BLaER1 treated with 17β-estradiol and CSF1 and Interleukin-3, amounts not matched to agents 10 nM and 100 nM (cell line): ENCODE measurements at regions not wholly inside any gene's neighbourhood (a gene's known extent, or its start where the extent isn't known, plus 50 kb on each side); places are given as distances from the start of the nearest gene placed in this dataset.

Source experiments
- H3K27ac ChIP-seq, 11 experiments: shearing (Covaris generic); formaldehyde crosslinking; 2 replicates each; pipeline ENCODE4 v1.8.1; 2022
- H3K27me3 ChIP-seq, 11 experiments: shearing (Covaris generic); formaldehyde crosslinking; 2 replicates each; pipeline ENCODE4 v1.8.1; 2022
- H3K36me3 ChIP-seq, 11 experiments: shearing (Covaris generic); formaldehyde crosslinking; 2 replicates each; pipeline ENCODE4 v1.8.1; 2022
- H3K4me1 ChIP-seq, 10 experiments: shearing (Covaris generic); formaldehyde crosslinking; 2 replicates each; pipeline ENCODE4 v1.8.1; 2022
- H3K4me2 ChIP-seq, 11 experiments: shearing (Covaris generic); formaldehyde crosslinking; 2 replicates each; pipeline ENCODE4 v1.8.1; 2022
- H3K4me3 ChIP-seq, 10 experiments: shearing (Covaris generic); formaldehyde crosslinking; 2 replicates each; pipeline ENCODE4 v1.8.1; 2022
- H3K9ac ChIP-seq, 11 experiments: shearing (Covaris generic); formaldehyde crosslinking; 2 replicates each; pipeline ENCODE4 v1.8.1; 2022
- H3K9me3 ChIP-seq, 11 experiments: shearing (Covaris generic); formaldehyde crosslinking; replicated peaks in 1 of 11; 2 replicates each; pipeline ENCODE4 v1.8.1; 2022
- H4K20me1 ChIP-seq, 11 experiments: shearing (Covaris generic); formaldehyde crosslinking; 2 replicates each; pipeline ENCODE4 v1.8.1; 2022
- Cebpa-rat ChIP-seq, 11 experiments: shearing (Covaris generic); IDR thresholded peaks; 2 replicates each; pipeline ENCODE4 v1.8.1; 2022

- Histone ChIP-seq H3K9me3 (no peaks in the 10 kb centered on the region), H3K4me3 (no peak overlapping the region), H3K36me3 (no peaks in the 10 kb centered on the region), H3K9ac (no peak overlapping the region), H3K4me2 (no peak overlapping the region), H4K20me1 (no peaks in the 10 kb centered on the region), H3K27me3 (no peaks in the 10 kb centered on the region), H3K4me1 (no peaks in the 10 kb centered on the region), H3K27ac (no peak overlapping the region)
- no peak for TF ChIP-seq Cebpa-rat (IDR thresholded peaks at IDR 0.05)
These were observed 64.8 kb downstream of the CDCA7 start for GRCh38 chr2:173419506-173419905.

- no peak overlapping the region for H3K4me3 ChIP-seq
These were observed 70.2 kb downstream of the CDCA7 start for GRCh38 chr2:173424886-173425285.

GRCh38 chr2:173427887-173428668, 73.4 kb downstream of the CDCA7 start:
- Histone ChIP-seq H3K4me1 (peaks cover 0 to 16% (median 5%) of the 10 kb centered on the region in 10 experiments; a peak in 8 of 20 replicates), H3K36me3 (no peaks in the 10 kb centered on the region), H3K9me3 (no peaks in the 10 kb centered on the region), H4K20me1 (no peaks in the 10 kb centered on the region), H3K4me2 (no peak overlapping the region), H3K27ac (no peak overlapping the region), H3K9ac (no peak overlapping the region), H3K27me3 (no peaks in the 10 kb centered on the region), H3K4me3 (no peak overlapping the region)
- no peak for TF ChIP-seq Cebpa-rat (IDR thresholded peaks at IDR 0.05)

More at GRCh38 chr2:173424886-173425285, 70.2 kb downstream of the CDCA7 start:
- Histone ChIP-seq H3K9ac (no peak overlapping the region), H3K27me3 (no peaks in the 10 kb centered on the region), H3K4me2 (no peak overlapping the region), H3K36me3 (no peaks in the 10 kb centered on the region), H3K27ac (no peak overlapping the region), H3K9me3 (no peaks in the 10 kb centered on the region), H3K4me1 (no peaks in the 10 kb centered on the region), H4K20me1 (no peaks in the 10 kb centered on the region)
- TF ChIP-seq Cebpa-rat (IDR thresholded peaks at IDR 0.05): no peak

GRCh38 chr2:173431191-173431590, 76.5 kb downstream of the CDCA7 start:
- H3K9me3 ChIP-seq: no peaks in the 10 kb centered on the region
- peaks cover 0 to 16% (median 5%) of the 10 kb centered on the region in 10 experiments; a peak in 8 of 20 replicates for H3K4me1 ChIP-seq
- H3K9ac ChIP-seq: no peak overlapping the region
- H4K20me1 ChIP-seq: no peaks in the 10 kb centered on the region
- H3K27me3 ChIP-seq: no peaks in the 10 kb centered on the region
- no peak overlapping the region; a peak in 1 of 22 replicates for H3K4me2 ChIP-seq
- H3K36me3 ChIP-seq: no peaks in the 10 kb centered on the region
- no peak overlapping the region for H3K4me3 ChIP-seq
- no peak for TF ChIP-seq Cebpa-rat (IDR thresholded peaks at IDR 0.05)
- no peak overlapping the region for H3K27ac ChIP-seq

- H3K4me2 ChIP-seq: peak overlapping the region in 4 of 11 experiments; percentile 1 to 45 (median 30); a peak in 6 of 22 replicates
These were observed 77.5 kb downstream of the CDCA7 start for GRCh38 chr2:173432049-173432754.

GRCh38 chr2:173434762-173435569, 80.3 kb downstream of the CDCA7 start:
- TF ChIP-seq Cebpa-rat (IDR thresholded peaks at IDR 0.05): no peak
- Histone ChIP-seq H3K9ac (no peak overlapping the region), H3K4me3 (no peak overlapping the region), H3K27me3 (no peaks in the 10 kb centered on the region), H4K20me1 (no peaks in the 10 kb centered on the region), H3K36me3 (no peaks in the 10 kb centered on the region), H3K27ac (no peak overlapping the region), H3K4me2 (no peak overlapping the region), H3K4me1 (peaks cover 0 to 16% (median 5%) of the 10 kb centered on the region in 10 experiments; a peak in 8 of 20 replicates), H3K9me3 (no peaks in the 10 kb centered on the region)

More at GRCh38 chr2:173432049-173432754, 77.5 kb downstream of the CDCA7 start:
- H3K4me3 ChIP-seq: no peak overlapping the region
- H3K27ac ChIP-seq: peak overlapping the region in 2 of 11 experiments; percentile 29 to 35; a peak in 3 of 22 replicates
- no peaks in the 10 kb centered on the region for H3K36me3 ChIP-seq
- no peak for TF ChIP-seq Cebpa-rat (IDR thresholded peaks at IDR 0.05)
- H4K20me1 ChIP-seq: no peaks in the 10 kb centered on the region
- no peaks in the 10 kb centered on the region for H3K27me3 ChIP-seq
- H3K9me3 ChIP-seq: no peaks in the 10 kb centered on the region
- H3K4me1 ChIP-seq: peaks cover 0 to 16% (median 5%) of the 10 kb centered on the region in 10 experiments; a peak in 8 of 20 replicates
- no peak overlapping the region for H3K9ac ChIP-seq

- no peaks in the 10 kb centered on the region for H3K36me3 ChIP-seq
- H3K4me2 ChIP-seq: no peak overlapping the region
- H3K9ac ChIP-seq: no peak overlapping the region
- no peak overlapping the region for H3K4me3 ChIP-seq
- TF ChIP-seq Cebpa-rat (IDR thresholded peaks at IDR 0.05): no peak
- no peaks in the 10 kb centered on the region for H4K20me1 ChIP-seq
- H3K27me3 ChIP-seq: no peaks in the 10 kb centered on the region
- no peak overlapping the region for H3K27ac ChIP-seq
- no peaks in the 10 kb centered on the region for H3K9me3 ChIP-seq
- peaks cover 0 to 16% (median 5%) of the 10 kb centered on the region in 10 experiments; a peak in 8 of 20 replicates for H3K4me1 ChIP-seq
These were observed 80.9 kb downstream of the CDCA7 start for GRCh38 chr2:173435574-173435973.

- Histone ChIP-seq H3K4me3 (no peak overlapping the region), H3K9me3 (no peaks in the 10 kb centered on the region), H3K4me2 (no peak overlapping the region), H3K9ac (no peak overlapping the region), H3K36me3 (no peaks in the 10 kb centered on the region), H3K27ac (no peak overlapping the region), H3K4me1 (peaks cover 0 to 16% (median 5%) of the 10 kb centered on the region in 10 experiments; a peak in 8 of 20 replicates), H3K27me3 (no peaks in the 10 kb centered on the region), H4K20me1 (no peaks in the 10 kb centered on the region)
- TF ChIP-seq Cebpa-rat (IDR thresholded peaks at IDR 0.05): no peak
These were observed 81.4 kb downstream of the CDCA7 start for GRCh38 chr2:173436088-173436487.

GRCh38 chr2:173441222-173441621, 86.5 kb downstream of the CDCA7 start:
- Histone ChIP-seq H3K4me1 (no peaks in the 10 kb centered on the region), H4K20me1 (no peaks in the 10 kb centered on the region), H3K27ac (no peak overlapping the region), H3K27me3 (no peaks in the 10 kb centered on the region), H3K9me3 (peaks cover 0 to 5% (median 0%) of the 10 kb centered on the region in 11 experiments; a peak in 2 of 22 replicates), H3K4me2 (no peak overlapping the region), H3K9ac (no peak overlapping the region), H3K36me3 (no peaks in the 10 kb centered on the region), H3K4me3 (no peak overlapping the region)
- TF ChIP-seq Cebpa-rat (IDR thresholded peaks at IDR 0.05): no peak
